Hindlimb muscle (tissue), 1 donor: ENCODE measurements at regions not wholly inside any gene's neighbourhood (a gene's known extent, or its start where the extent isn't known, plus 50 kb on each side); places are given as distances from the start of the nearest gene placed in this dataset.

Experiments used
- DNase-seq: peaks from one replicate; pipeline ENCODE4 v3.0.0-alpha.2; 2013

GRCh38 chr10:113420733-113421675, 131.8 kb upstream of the HABP2 start:
- no peak for DNase-seq

GRCh38 chr10:113422371-113422770, 130.5 kb upstream of the HABP2 start:
- DNase-seq = no peak

GRCh38 chr10:113423981-113424721, 128.7 kb upstream of the HABP2 start:
- peak; percentile 91 for DNase-seq

GRCh38 chr10:113425008-113425407, 127.8 kb upstream of the HABP2 start:
- DNase-seq = no peak

GRCh38 chr10:113425541-113425951, 127.3 kb upstream of the HABP2 start:
- DNase-seq = peak; percentile 74

- no peak for DNase-seq
Observed at GRCh38 chr10:113426181-113426877, 126.5 kb upstream of the HABP2 start.

GRCh38 chr10:113427236-113427735, 125.6 kb upstream of the HABP2 start:
- DNase-seq = no peak

GRCh38 chr10:113427811-113428558, 124.9 kb upstream of the HABP2 start:
- DNase-seq = no peak

- peak; percentile 47 for DNase-seq
Observed at GRCh38 chr10:113430634-113431397, 122.0 kb upstream of the HABP2 start.

GRCh38 chr10:113431398-113432160, 121.3 kb upstream of the HABP2 start:
- DNase-seq = peak; percentile 83

- no peak for DNase-seq
Observed at GRCh38 chr10:113433711-113434110, 119.1 kb upstream of the HABP2 start.

GRCh38 chr10:113434315-113434714, 118.5 kb upstream of the HABP2 start:
- no peak for DNase-seq

GRCh38 chr10:113434950-113435349, 117.9 kb upstream of the HABP2 start:
- no peak for DNase-seq

GRCh38 chr10:113435881-113436280, 117.0 kb upstream of the HABP2 start:
- DNase-seq = no peak

- no peak for DNase-seq
Observed at GRCh38 chr10:113436851-113437250, 116.0 kb upstream of the HABP2 start.

GRCh38 chr10:113438652-113439051, 114.2 kb upstream of the HABP2 start:
- no peak for DNase-seq

- no peak for DNase-seq
Observed at GRCh38 chr10:113441220-113441619, 111.6 kb upstream of the HABP2 start.

- no peak for DNase-seq
Observed at GRCh38 chr10:113441686-113442270, 111.1 kb upstream of the HABP2 start.

- no peak for DNase-seq
Observed at GRCh38 chr10:113442336-113442735, 110.5 kb upstream of the HABP2 start.
